Ovary (tissue), 7 donors: ENCODE measurements at regions not wholly inside any gene's neighbourhood (a gene's known extent, or its start where the extent isn't known, plus 50 kb on each side); places are given as distances from the start of the nearest gene placed in this dataset.

Experiments
- DNase-seq, 5 donors: peaks; one replicate each; pipeline ENCODE4 v3.0.0-alpha.2; 2019 to 2020
- H3K27ac ChIP-seq, 2 donors: fragments of 200-600 bp; one replicate each; pipeline versions ENCODE4 v1.5.1 to v1.8.0; 2019 to 2022
- H3K27me3 ChIP-seq: fragments of 200-600 bp; one replicate; pipeline ENCODE4 v1.8.0; 2022
- H3K36me3 ChIP-seq: fragments of 200-600 bp; sonication (generic); one replicate; pipeline ENCODE4 v1.5.1; 2019
- H3K4me1 ChIP-seq: one replicate; pipeline ENCODE4 v1.8.1; 2013; ENCODE audit warnings: mild to moderate bottlenecking, moderate library complexity; ENCODE audit not compliant: insufficient read depth
- H3K4me3 ChIP-seq: fragments of 200-600 bp; sonication (generic); one replicate; pipeline ENCODE4 v1.5.1; 2017
- H3K9me3 ChIP-seq, 2 donors: fragments of 200-600 bp in 1 of 2; sonication (generic) in 1 of 2; one replicate each; pipeline versions ENCODE4 v1.5.1 to v1.8.1; 2013 to 2019; ENCODE audit warnings: mild to moderate bottlenecking in 1 of 2, moderate library complexity in 1 of 2
- EP300 ChIP-seq: sonication (generic); formaldehyde crosslinking; IDR thresholded peaks from one replicate; pipeline ENCODE4 v1.6.1; 2017; ENCODE audit warnings: antibody characterized with exemption
- POLR2A ChIP-seq: fragments of 450-650 bp; IDR thresholded peaks from one replicate; pipeline ENCODE4 v1.6.1; 2017; ENCODE audit warnings: antibody characterized with exemption, mild to moderate bottlenecking, moderate library complexity
- whole genome bisulfite sequencing, 3 donors: extraction: QIAGEN DNeasy Blood & Tissue Kit in 1 of 3; methylation state at CpG; one replicate each; pipeline versions ENCODE4 v1.1.5 to v1.1.7; 2013 to 2017; 5-methylcytosine and 5-hydroxymethylcytosine counted together
- intact Hi-C, 4 donors: fragments of 100-400 bp; cut with DNase I; formaldehyde crosslinking; loops; one replicate each; pipeline versions ENCODE4 v1.11.0 to v1.15.1; 2022 to 2023
- TF ChIP-seq, protein P1 (sequence below), 3 donors: fragments of 450-650 bp in 2 of 3; fragments of 200-600 bp in 1 of 3; IDR thresholded peaks; one replicate each; pipeline versions ENCODE4 v1.5.1 to v1.8.0; 2016 to 2022; ENCODE audit warnings: antibody characterized with exemption in 3 of 3, mild to moderate bottlenecking in 1 of 3
- donor health status: DM: no; HTN: no; CAD: no; lungs with moderate emphysema.
- donor health status: DM: no; HTN: no; CAD: no.
- donor health status: Bipolar disorder and iron deficiency.
- donor health status: DM: no; HTN: no; CAD: no.
- donor health status: DM: yes; HTN: yes; CAD: no.

DNA sequence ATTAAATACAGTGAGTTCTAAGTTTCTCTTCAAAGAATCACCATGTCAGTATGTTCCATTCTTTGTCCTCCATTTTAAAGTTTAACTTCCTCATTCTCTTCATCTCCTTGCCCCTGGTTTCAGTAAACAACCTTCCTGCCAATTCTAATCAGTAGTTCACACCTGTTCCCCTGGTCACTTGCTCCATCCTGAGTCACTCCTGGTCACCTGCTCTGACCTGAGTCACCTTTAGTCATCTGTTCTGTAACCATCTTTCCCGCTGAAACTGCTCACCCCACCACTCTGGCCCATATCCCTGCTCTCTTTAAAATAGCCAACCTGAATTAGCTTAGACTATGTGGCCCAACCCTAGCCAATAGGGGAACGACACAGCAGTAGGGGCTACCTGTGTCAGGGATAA lies 1447.4 kb upstream of the TMEM132C start:
- 60 to 73% (median 68%) methylated on average over 2 of the region's 2 CpGs for WGBS, 3 donors
- TF ChIP-seq POLR2A, result no peak
- no peak for TF ChIP-seq EP300
- H3K9me3 ChIP-seq, result no peaks in the 10 kb centered on the region
- intact Hi-C loops, result no loop called here
- H3K27me3 ChIP-seq, result no peaks in the 10 kb centered on the region
- no peaks in the 10 kb centered on the region for H3K36me3 ChIP-seq
- H3K4me3 ChIP-seq, result no peak overlapping the region
- no peaks in the 10 kb centered on the region for H3K4me1 ChIP-seq
- DNase-seq, result no peak
- H3K27ac ChIP-seq, result no peak overlapping the region

DNA sequence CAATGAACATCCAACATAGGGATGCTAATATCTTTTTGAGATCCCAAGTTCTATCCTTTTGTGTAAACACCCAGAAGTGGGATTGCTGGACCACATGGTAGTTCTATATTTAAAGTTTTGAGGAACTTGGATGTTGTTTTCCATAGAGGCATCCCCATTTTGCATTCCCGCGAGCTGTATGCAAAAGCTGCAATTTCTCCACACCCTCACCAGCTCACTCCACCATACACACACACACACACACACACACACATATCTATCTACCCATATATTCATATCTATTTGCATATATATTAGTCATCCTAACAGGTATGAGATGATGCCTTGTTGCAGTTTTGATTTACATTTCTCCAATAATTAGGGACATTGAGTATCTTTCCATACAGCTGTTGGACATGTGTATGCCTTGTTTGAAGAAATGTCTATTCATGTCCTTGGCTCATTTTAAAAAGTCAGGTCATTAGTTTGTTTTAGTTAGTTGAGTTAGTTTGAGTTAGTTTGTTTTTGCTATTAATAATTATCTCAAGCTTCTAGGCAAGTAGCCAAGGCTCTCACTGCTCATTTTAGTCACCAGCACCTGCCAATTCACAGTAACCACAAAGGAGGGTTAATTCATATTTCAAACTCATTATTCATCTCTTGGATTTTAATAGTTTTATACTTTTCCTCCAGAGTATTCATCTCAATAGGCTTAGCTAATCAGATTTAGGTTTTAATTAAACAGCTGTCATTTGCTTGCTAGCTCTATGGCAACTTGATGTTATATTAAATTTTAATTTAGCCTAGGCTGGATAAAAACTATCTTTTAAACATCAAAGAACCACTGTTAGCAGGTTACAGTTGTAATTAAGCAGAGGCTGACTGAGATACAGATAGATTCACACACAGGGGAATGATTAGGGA lies 1435.9 kb upstream of the TMEM132C start:
- intact Hi-C loops, result no loop called here
- Histone ChIP-seq H3K9me3 (peaks cover 0 to 5% of the 10 kb centered on the region in 2 donors), H3K27ac (no peak overlapping the region), H3K27me3 (no peaks in the 10 kb centered on the region), H3K4me1 (no peaks in the 10 kb centered on the region), H3K36me3 (no peaks in the 10 kb centered on the region), H3K4me3 (no peak overlapping the region)
- no peak for TF ChIP-seq EP300
- TF ChIP-seq POLR2A, result no peak
- TF ChIP-seq, protein P1, sequence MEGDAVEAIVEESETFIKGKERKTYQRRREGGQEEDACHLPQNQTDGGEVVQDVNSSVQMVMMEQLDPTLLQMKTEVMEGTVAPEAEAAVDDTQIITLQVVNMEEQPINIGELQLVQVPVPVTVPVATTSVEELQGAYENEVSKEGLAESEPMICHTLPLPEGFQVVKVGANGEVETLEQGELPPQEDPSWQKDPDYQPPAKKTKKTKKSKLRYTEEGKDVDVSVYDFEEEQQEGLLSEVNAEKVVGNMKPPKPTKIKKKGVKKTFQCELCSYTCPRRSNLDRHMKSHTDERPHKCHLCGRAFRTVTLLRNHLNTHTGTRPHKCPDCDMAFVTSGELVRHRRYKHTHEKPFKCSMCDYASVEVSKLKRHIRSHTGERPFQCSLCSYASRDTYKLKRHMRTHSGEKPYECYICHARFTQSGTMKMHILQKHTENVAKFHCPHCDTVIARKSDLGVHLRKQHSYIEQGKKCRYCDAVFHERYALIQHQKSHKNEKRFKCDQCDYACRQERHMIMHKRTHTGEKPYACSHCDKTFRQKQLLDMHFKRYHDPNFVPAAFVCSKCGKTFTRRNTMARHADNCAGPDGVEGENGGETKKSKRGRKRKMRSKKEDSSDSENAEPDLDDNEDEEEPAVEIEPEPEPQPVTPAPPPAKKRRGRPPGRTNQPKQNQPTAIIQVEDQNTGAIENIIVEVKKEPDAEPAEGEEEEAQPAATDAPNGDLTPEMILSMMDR (IDR thresholded peaks at IDR 0.05), result no peak
- 74 to 84% (median 81%) methylated on average over 2 of the region's 2 CpGs for WGBS, 3 donors
- no peak for DNase-seq

DNA sequence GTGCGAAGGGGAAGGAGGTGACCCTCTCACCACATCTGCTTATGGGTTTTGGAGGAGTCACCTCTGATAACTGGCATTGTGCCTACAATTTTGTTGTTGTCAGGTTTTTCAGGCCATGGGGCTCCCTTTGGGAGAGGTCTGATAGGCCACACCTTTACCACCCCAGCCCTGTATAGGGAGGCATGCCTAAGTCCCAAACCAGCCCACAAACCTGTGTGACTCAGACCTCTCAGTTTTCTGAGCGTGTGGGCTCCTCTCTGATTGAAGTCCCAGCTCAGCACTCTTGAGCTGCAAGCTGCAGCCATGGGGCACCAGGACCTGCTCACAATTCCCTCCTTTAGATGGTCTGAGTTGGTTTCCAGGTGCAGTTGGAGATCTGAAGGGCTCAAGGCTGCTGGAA lies 1429.3 kb upstream of the TMEM132C start:
- no peaks in the 10 kb centered on the region for H3K27me3 ChIP-seq
- H3K4me1 ChIP-seq, result no peaks in the 10 kb centered on the region
- H3K36me3 ChIP-seq, result no peaks in the 10 kb centered on the region
- intact Hi-C loops, result no loop called here
- TF ChIP-seq, protein P1 (IDR thresholded peaks at IDR 0.05), result no peak
- TF ChIP-seq EP300, result no peak
- no peak for TF ChIP-seq POLR2A
- H3K9me3 ChIP-seq, result peaks cover 0 to 3% of the 10 kb centered on the region in 2 donors
- no peak for DNase-seq
- no peak overlapping the region for H3K27ac ChIP-seq
- 45 to 82% (median 72%) methylated on average over 2 of the region's 2 CpGs for WGBS, 3 donors
- no peak overlapping the region for H3K4me3 ChIP-seq

DNA sequence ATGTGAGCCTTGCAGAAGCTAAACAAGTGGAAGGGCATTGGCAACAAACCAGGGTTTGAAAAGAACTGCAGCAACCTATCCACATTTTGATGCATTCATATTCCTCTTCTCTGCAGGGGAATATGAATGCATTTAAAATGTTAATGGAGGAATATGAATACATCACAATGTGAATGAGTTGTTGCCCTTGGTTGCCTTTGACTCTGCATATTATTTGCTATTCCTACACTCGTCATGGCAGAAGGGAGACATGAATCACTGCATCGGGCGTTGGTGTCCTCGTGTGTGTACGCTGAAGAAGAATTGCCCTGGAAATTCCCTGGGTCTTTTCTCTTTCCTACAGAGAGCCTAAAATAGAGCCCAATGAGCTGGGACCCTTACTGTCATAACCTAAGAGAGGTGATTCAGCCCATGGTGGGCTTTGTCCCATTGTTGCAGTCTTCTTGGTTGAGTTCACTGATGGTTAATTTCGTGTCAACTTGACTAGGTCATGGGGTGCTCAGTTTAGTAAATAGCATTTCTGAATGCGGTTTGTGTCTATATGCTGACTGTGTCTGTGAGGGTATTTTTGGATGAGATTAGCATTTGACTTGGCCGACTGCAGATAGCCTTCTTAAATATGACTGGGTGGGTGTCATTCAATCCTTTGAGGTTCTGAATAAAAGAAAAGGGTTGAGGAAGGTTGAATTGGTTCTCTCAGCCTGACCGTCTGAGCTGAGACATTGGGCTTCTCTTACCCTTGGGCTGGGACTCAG lies 1422.9 kb upstream of the TMEM132C start:
- intact Hi-C loops, result no loop called here
- Histone ChIP-seq H3K27me3 (no peaks in the 10 kb centered on the region), H3K4me3 (no peak overlapping the region), H3K36me3 (no peaks in the 10 kb centered on the region), H3K4me1 (no peaks in the 10 kb centered on the region), H3K9me3 (no peaks in the 10 kb centered on the region), H3K27ac (no peak overlapping the region)
- no peak for DNase-seq
- 68 to 79% (median 73%) methylated on average over 9 of the region's 9 CpGs for WGBS, 3 donors
- TF ChIP-seq, protein P1 (IDR thresholded peaks at IDR 0.05), result no peak
- TF ChIP-seq EP300 (no peak), POLR2A (no peak)
